Stomach smooth muscle (tissue), 2 donors: ENCODE measurements at regions not wholly inside any gene's neighbourhood (a gene's known extent, or its start where the extent isn't known, plus 50 kb on each side); places are given as distances from the start of the nearest gene placed in this dataset.
"Not testable (repeated sequence)": the region's sequence is repeated elsewhere in the genome, so short reads cannot be mapped to it uniquely, and the experiment has no call there.

ENCODE experiments used
- H3K27ac ChIP-seq: one replicate; pipeline ENCODE4 v1.7.0; 2013; ENCODE audit warnings: mild to moderate bottlenecking, low read length, inconsistent platforms
- H3K27me3 ChIP-seq, 2 donors: one replicate each; pipeline ENCODE4 v1.7.0; 2013; ENCODE audit warnings: low read length in 2 of 2; ENCODE audit not compliant: insufficient read depth in 2 of 2, control insufficient read depth in 1 of 2
- H3K36me3 ChIP-seq, 2 donors: one replicate each; pipeline ENCODE4 v1.7.0; 2013; ENCODE audit warnings: low read length in 2 of 2; ENCODE audit not compliant: control insufficient read depth in 2 of 2, insufficient read depth in 2 of 2
- H3K4me1 ChIP-seq: one replicate; pipeline ENCODE4 v1.7.0; 2013; ENCODE audit warnings: low read length; ENCODE audit not compliant: control insufficient read depth, insufficient read depth
- H3K4me3 ChIP-seq, 2 donors: one replicate each; pipeline ENCODE4 v1.7.0; 2013; ENCODE audit warnings: low read length in 2 of 2
- H3K9ac ChIP-seq, 2 donors: one replicate each; pipeline ENCODE4 v1.7.0; 2013; ENCODE audit warnings: low read length in 2 of 2, mild to moderate bottlenecking in 1 of 2
- H3K9me3 ChIP-seq, 2 donors: one replicate each; pipeline ENCODE4 v1.7.0; 2013; ENCODE audit warnings: low read length in 2 of 2; ENCODE audit not compliant: control insufficient read depth in 2 of 2
- donor health status: healthy.
- donor health status: Pancreatic carcinoma.

DNA sequence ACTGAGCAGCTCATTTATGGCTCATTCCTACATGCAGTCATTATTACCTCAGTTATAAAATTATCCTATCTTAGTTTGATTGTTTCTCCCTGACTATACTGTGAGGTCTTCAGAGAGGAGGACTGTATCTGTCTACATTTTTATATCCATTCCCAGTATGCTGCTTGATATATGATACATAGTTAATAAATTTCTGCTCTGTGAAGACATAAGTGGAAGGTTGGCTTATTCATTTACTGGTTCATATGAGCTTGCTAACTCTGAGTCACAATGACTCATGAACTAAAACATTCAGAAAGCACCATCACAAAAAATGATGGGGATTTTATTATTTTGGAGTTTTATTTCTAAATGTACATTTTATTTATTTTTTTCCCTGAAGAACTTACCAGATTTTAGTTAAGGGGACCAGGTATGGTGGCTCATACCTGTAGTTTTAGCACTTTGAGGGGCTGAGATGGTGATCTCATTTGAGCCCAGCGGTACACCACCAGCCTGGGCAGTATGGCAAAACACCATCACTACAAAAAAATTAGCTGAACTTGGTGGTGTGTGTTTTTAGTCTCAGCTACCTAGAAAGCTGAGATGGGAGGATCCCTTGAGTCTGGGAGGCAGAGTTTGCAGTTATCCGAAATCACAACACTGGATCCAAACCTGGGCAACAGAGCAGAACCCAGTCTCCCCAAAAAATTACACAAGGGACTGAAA lies 85.1 kb upstream of the HSFY2 start:
- H3K9me3 ChIP-seq, H3K9ac ChIP-seq, H3K4me1 ChIP-seq, H3K36me3 ChIP-seq, H3K4me3 ChIP-seq, H3K27ac ChIP-seq, H3K27me3 ChIP-seq: not testable (repeated sequence)

DNA sequence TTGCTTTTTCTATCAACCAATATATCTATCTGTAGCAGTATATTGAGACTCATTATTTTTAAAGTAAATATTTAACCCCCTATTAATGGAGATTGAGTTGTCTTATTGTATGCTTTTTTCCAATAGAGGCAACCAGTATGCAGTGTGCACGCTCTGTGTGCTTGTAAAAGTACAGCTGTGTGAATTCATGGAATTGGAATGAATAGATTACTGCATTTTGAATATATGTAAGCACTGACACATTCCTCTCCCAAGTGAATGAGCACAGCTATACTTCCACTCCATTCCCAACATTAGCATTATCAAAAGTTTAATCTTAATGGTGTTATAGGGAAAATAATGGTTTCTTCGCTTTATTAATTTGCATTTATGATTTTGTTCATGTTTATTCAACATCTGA lies 81.6 kb upstream of the HSFY2 start:
- not testable (repeated sequence) for H3K9me3 ChIP-seq, H3K27me3 ChIP-seq, H3K36me3 ChIP-seq, H3K4me3 ChIP-seq, H3K9ac ChIP-seq, H3K27ac ChIP-seq, H3K4me1 ChIP-seq

DNA sequence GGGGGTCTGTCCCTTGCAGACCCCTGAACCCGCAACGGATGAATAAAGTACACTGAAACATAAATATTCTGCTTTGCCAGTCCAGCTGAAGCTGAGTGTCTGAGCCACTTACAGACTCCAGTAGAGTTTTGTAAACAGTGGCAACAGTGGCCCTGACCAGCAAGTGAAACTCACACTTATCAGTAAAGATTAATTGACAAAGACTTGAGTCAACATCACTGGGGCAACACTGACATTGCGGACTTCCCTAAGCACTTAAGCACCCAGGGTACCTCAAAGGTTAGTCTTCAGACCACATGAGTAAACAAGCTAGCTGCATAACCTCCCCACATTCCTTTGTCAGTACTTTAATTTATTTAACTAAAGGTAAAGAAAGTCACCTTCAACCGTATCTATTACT lies 79.8 kb upstream of the HSFY2 start:
- not testable (repeated sequence) for H3K4me3 ChIP-seq, H3K4me1 ChIP-seq, H3K27me3 ChIP-seq, H3K9ac ChIP-seq, H3K9me3 ChIP-seq, H3K27ac ChIP-seq, H3K36me3 ChIP-seq

DNA sequence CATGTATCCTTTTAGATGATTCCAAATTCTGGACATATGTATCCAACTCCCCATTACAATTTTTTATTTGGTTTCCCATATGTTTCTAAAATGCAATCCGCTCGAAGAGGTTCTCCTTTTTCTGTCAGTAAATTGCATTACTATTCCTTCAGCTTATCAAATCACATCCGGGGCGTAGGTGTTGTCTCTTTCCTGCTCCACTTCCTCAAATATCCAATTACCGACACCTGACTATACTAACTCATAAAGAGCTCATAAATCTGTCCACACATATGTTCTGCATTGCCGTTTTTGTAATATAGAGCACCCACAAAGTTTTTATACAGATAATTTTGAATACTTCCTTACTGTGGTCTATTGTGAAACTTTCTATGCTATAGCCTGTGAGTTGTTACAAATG lies 63.1 kb upstream of the HSFY2 start:
- H3K9ac ChIP-seq, H3K9me3 ChIP-seq, H3K4me3 ChIP-seq, H3K27ac ChIP-seq, H3K27me3 ChIP-seq, H3K4me1 ChIP-seq, H3K36me3 ChIP-seq: not testable (repeated sequence)
